Spleen (tissue), 7 donors: ENCODE measurements at regions not wholly inside any gene's neighbourhood (a gene's known extent, or its start where the extent isn't known, plus 50 kb on each side); places are given as distances from the start of the nearest gene placed in this dataset.

Source experiments
- CTCF ChIP-seq, 11 experiments: fragments of 200-600 bp in 7 of 11; fragments of 450-650 bp in 4 of 11; sonication (generic) in 4 of 11; IDR thresholded peaks in 8 of 11; conservative IDR thresholded peaks in 3 of 11; 1 replicate in 7 of 11; 2 replicates in 4 of 11; pipeline versions ENCODE4 v1.4.0 to v1.8.0; 2016 to 2021; ENCODE audit warnings: antibody characterized with exemption in 11 of 11, inconsistent platforms in 4 of 11, mild to moderate bottlenecking in 1 of 11
- POLR2A ChIP-seq, 3 donors: fragments of 450-650 bp; IDR thresholded peaks; one replicate each; pipeline ENCODE4 v1.5.1; 2017; ENCODE audit warnings: antibody characterized with exemption in 3 of 3, mild to moderate bottlenecking in 1 of 3
- donor health status: DM: no; HTN: no; CAD: no; lungs with moderate emphysema.
- donor health status: DM: no; HTN: no; CAD: no.
- donor health status: DM: no; HTN: no; CAD: no.

- TF ChIP-seq POLR2A (IDR thresholded peaks at IDR 0.05): no peak
- no peak for TF ChIP-seq CTCF (IDR thresholded peaks at IDR 0.05 in 8 of 11, conservative IDR thresholded peaks at IDR 0.05 in 3 of 11)
Measured at GRCh38 chr3:124174476-124174875, 182.6 kb upstream of the ROPN1 start.
